Uterus (tissue), 3 donors: ENCODE measurements at regions not wholly inside any gene's neighbourhood (a gene's known extent, or its start where the extent isn't known, plus 50 kb on each side); places are given as distances from the start of the nearest gene placed in this dataset.
A peak's percentile ranks its signal among the peaks of the same experiment; 100 is the strongest.

ENCODE experiments used
- DNase-seq, 2 donors: peaks; one replicate each; pipeline ENCODE4 v3.0.0-alpha.2; 2019 to 2020
- H3K27ac ChIP-seq, 2 donors: fragments of 200-600 bp; sonication (generic); 1 replicate in 1 of 2; 2 replicates in 1 of 2; pipeline ENCODE4 v1.5.1; 2016 to 2018
- H3K27me3 ChIP-seq, 2 donors: fragments of 200-600 bp; sonication (generic); one replicate each; pipeline ENCODE4 v1.5.1; 2018 to 2019; ENCODE audit warnings: control low read depth in 1 of 2
- H3K36me3 ChIP-seq, 2 donors: fragments of 200-600 bp; sonication (generic); one replicate each; pipeline ENCODE4 v1.5.1; 2019; ENCODE audit warnings: control low read depth in 1 of 2
- H3K4me1 ChIP-seq, 2 donors: fragments of 200-600 bp; sonication (generic); one replicate each; pipeline ENCODE4 v1.5.1; 2018 to 2019; ENCODE audit warnings: control low read depth in 1 of 2
- H3K4me3 ChIP-seq, 2 donors: fragments of 200-600 bp; sonication (generic); 1 replicate in 1 of 2; 2 replicates in 1 of 2; pipeline ENCODE4 v1.5.1; 2018 to 2019; ENCODE audit warnings: mild to moderate bottlenecking in 1 of 2
- H3K9me3 ChIP-seq, 2 donors: fragments of 200-600 bp; sonication (generic); one replicate each; pipeline ENCODE4 v1.5.1; 2019; ENCODE audit warnings: control low read depth in 1 of 2
- POLR2A ChIP-seq, 2 donors: fragments of 450-650 bp; IDR thresholded peaks; one replicate each; pipeline ENCODE4 v1.6.1; 2016; ENCODE audit warnings: antibody characterized with exemption in 2 of 2, mild to moderate bottlenecking in 1 of 2, moderate library complexity in 1 of 2
- intact Hi-C: fragments of 100-400 bp; cut with DNase I; formaldehyde crosslinking; loops from one replicate; pipeline ENCODE4 v1.15.1; 2023; ENCODE audit warnings: low total_unique reads
- TF ChIP-seq, protein P1 (sequence below), 4 experiments: fragments of 200-600 bp in 2 of 4; fragments of 450-650 bp in 2 of 4; sonication (generic) in 2 of 4; IDR thresholded peaks; one replicate each; pipeline ENCODE4 v1.5.1; 2016 to 2019; ENCODE audit warnings: antibody characterized with exemption in 4 of 4, mild to moderate bottlenecking in 2 of 4, moderate library complexity in 1 of 4
- donor health status: DM: yes; HTN: yes; CAD: no.

GRCh38 chr1:184279911-184280458, 106.8 kb upstream of the C1orf21 start:
- intact Hi-C loops = no loop called here
- Histone ChIP-seq H3K4me3 (no peak overlapping the region), H3K27ac (no peak overlapping the region), H3K27me3 (no peaks in the 10 kb centered on the region), H3K9me3 (no peaks in the 10 kb centered on the region), H3K36me3 (no peaks in the 10 kb centered on the region), H3K4me1 (no peaks in the 10 kb centered on the region)
- no peak for DNase-seq
- no peak for TF ChIP-seq POLR2A (IDR thresholded peaks at IDR 0.05)
- TF ChIP-seq, protein P1, sequence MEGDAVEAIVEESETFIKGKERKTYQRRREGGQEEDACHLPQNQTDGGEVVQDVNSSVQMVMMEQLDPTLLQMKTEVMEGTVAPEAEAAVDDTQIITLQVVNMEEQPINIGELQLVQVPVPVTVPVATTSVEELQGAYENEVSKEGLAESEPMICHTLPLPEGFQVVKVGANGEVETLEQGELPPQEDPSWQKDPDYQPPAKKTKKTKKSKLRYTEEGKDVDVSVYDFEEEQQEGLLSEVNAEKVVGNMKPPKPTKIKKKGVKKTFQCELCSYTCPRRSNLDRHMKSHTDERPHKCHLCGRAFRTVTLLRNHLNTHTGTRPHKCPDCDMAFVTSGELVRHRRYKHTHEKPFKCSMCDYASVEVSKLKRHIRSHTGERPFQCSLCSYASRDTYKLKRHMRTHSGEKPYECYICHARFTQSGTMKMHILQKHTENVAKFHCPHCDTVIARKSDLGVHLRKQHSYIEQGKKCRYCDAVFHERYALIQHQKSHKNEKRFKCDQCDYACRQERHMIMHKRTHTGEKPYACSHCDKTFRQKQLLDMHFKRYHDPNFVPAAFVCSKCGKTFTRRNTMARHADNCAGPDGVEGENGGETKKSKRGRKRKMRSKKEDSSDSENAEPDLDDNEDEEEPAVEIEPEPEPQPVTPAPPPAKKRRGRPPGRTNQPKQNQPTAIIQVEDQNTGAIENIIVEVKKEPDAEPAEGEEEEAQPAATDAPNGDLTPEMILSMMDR (IDR thresholded peaks at IDR 0.05) = no peak

- Histone ChIP-seq H3K4me1 (no peaks in the 10 kb centered on the region), H3K36me3 (no peaks in the 10 kb centered on the region), H3K4me3 (no peak overlapping the region), H3K27me3 (no peaks in the 10 kb centered on the region), H3K27ac (no peak overlapping the region), H3K9me3 (no peaks in the 10 kb centered on the region)
- DNase-seq = peak in 1 of 2 donors; percentile 22
- TF ChIP-seq, protein P1 (IDR thresholded peaks at IDR 0.05) = no peak
- no peak for TF ChIP-seq POLR2A (IDR thresholded peaks at IDR 0.05)
- intact Hi-C loops = no loop called here
Observed at GRCh38 chr1:184283999-184284398, 102.8 kb upstream of the C1orf21 start.

DNA sequence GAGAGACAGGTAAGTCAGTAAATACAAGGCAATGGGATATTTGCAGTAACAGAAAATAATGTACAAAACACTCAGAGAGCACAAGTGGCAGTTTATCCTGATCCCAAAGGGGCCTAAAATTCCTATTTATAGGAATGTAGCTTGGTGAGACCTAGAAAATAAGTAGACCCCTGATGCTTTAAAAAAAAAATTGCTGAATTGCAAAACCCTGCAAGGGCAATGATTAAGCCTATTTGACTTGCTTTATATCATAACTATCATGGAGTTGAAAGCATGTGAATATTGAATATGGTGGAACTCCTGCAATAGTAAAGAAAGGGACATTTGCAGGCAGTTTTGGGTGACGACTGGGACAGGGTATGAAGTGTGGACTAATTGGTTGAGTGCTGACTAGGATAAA, 101.9 kb upstream of the C1orf21 start:
- Histone ChIP-seq H3K9me3 (no peaks in the 10 kb centered on the region), H3K4me3 (no peak overlapping the region), H3K27me3 (no peaks in the 10 kb centered on the region), H3K4me1 (no peaks in the 10 kb centered on the region), H3K36me3 (no peaks in the 10 kb centered on the region), H3K27ac (no peak overlapping the region)
- intact Hi-C loops = no loop called here
- TF ChIP-seq, protein P1 (IDR thresholded peaks at IDR 0.05) = no peak
- TF ChIP-seq POLR2A (IDR thresholded peaks at IDR 0.05) = no peak
- no peak for DNase-seq

GRCh38 chr1:184285401-184286087, 101.3 kb upstream of the C1orf21 start:
- H3K4me1 ChIP-seq = no peaks in the 10 kb centered on the region
- DNase-seq = no peak
- no peak overlapping the region for H3K27ac ChIP-seq
- H3K9me3 ChIP-seq = no peaks in the 10 kb centered on the region
- TF ChIP-seq, protein P1 (IDR thresholded peaks at IDR 0.05) = no peak
- no peak for TF ChIP-seq POLR2A (IDR thresholded peaks at IDR 0.05)
- no peak overlapping the region for H3K4me3 ChIP-seq
- intact Hi-C loops = no loop called here
- no peaks in the 10 kb centered on the region for H3K27me3 ChIP-seq
- H3K36me3 ChIP-seq = no peaks in the 10 kb centered on the region

- Histone ChIP-seq H3K4me1 (no peaks in the 10 kb centered on the region), H3K27me3 (no peaks in the 10 kb centered on the region), H3K9me3 (no peaks in the 10 kb centered on the region), H3K36me3 (no peaks in the 10 kb centered on the region), H3K27ac (no peak overlapping the region), H3K4me3 (no peak overlapping the region)
- intact Hi-C loops = no loop called here
- TF ChIP-seq POLR2A (IDR thresholded peaks at IDR 0.05) = no peak
- TF ChIP-seq, protein P1 (IDR thresholded peaks at IDR 0.05) = no peak
- DNase-seq = no peak
Observed at GRCh38 chr1:184287001-184287400, 99.8 kb upstream of the C1orf21 start.
